Stimulated activated CD4-positive, alpha-beta T cell treated with anti-CD3 and anti-CD28 coated beads, Interleukin-4, amount 100 ng/mL, for 24 hours (primary cell): ENCODE measurements at regions not wholly inside any gene's neighbourhood (a gene's known extent, or its start where the extent isn't known, plus 50 kb on each side); places are given as distances from the start of the nearest gene placed in this dataset.
"Not testable (repeated sequence)": the region's sequence is repeated elsewhere in the genome, so short reads cannot be mapped to it uniquely, and the experiment has no call there.

Experiments
- DNase-seq: peaks from one replicate; pipeline ENCODE4 v3.0.0-alpha.2; 2020

GRCh38 chr14:53252141-53252540, 99.0 kb upstream of the DDHD1 start:
- no peak for DNase-seq

DNA sequence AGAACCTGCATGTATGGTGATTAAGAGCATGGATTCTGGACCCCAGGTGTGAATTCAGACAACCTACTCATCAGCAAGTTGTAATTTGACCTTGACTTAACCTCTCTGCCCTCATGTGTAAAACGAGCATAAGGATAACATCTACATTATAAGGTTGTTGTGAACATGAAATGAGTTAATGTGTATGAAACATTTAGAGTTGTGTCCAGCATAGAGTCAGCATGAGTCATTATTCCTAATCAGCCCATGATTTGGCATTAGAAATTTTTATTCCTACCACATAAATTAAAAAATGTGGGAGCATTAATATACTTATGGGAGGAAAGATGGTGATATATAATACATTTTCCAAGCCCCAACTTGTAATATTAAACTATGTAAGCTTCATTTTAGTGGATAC, 95.9 kb upstream of the DDHD1 start:
- no peak for DNase-seq

GRCh38 chr14:53247596-53248370, 94.7 kb upstream of the DDHD1 start:
- DNase-seq = no peak

- DNase-seq = not testable (repeated sequence)
Observed at GRCh38 chr14:53242898-53243297, 89.8 kb upstream of the DDHD1 start.

GRCh38 chr14:53237488-53237887, 84.4 kb upstream of the DDHD1 start:
- DNase-seq = no peak

DNA sequence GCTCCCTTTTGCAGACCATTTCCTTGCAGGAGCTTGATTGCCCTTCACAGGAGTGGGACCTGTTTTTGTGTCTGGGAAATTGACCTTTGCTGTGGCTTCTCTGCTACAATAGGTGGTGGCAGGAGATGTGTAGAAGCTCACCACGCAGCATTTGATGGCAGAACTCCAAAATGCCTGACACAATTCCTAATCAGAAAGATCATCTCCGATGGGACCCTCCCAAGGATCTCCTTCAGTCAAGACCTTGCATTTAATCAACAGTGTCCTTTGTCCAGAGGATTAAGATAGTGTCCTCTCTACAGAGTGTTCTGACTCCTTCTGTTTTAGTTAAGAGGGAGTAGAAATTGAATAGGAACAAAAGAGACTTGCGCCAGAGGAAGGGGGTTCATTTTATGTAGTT, 83.6 kb upstream of the DDHD1 start:
- DNase-seq = no peak

- no peak for DNase-seq
Observed at GRCh38 chr14:53231171-53231570, 78.0 kb upstream of the DDHD1 start.

GRCh38 chr14:53228966-53229365, 75.8 kb upstream of the DDHD1 start:
- no peak for DNase-seq

GRCh38 chr14:53227154-53227718, 74.1 kb upstream of the DDHD1 start:
- DNase-seq = no peak

- DNase-seq = no peak
Observed at GRCh38 chr14:53226553-53226952, 73.4 kb upstream of the DDHD1 start.

- DNase-seq = no peak
Observed at GRCh38 chr14:53220914-53221313, 67.8 kb upstream of the DDHD1 start.

- no peak for DNase-seq
Observed at GRCh38 chr14:53218161-53218560, 65.0 kb upstream of the DDHD1 start.

DNA sequence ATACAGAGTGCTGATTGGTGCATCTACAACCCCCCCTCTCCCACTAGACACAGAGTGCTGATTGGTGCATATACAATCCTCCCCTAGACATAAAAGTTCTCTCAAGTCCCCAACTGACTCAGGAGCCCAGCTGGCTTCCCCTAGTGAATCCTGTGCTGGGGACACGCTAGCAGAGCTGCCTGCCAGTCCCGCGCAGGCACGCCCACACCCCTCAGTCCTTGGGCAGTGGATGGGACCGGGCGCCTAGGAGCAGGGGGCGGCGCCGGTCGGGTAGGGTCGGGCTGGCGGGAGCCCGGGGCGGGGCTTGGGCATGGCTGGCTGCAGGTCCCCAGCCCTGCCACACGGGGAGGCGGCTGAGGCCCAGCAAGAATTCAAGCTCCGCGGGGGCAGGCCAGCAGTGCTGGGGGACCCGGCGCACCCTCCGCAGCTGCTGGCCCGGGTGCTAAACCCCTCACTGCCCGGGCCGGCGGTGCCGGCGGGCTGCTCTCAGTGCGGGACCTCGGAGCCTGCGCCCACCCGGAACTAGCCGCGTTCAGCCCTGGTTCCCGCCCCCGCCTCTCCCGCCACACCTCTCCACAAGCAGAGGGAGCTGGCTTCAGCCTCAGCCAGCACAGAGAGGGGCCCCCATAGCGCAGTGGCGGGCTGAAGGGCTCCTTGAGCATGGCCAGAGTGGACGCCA, 64.3 kb upstream of the DDHD1 start:
- DNase-seq = peak; percentile 74

DNA sequence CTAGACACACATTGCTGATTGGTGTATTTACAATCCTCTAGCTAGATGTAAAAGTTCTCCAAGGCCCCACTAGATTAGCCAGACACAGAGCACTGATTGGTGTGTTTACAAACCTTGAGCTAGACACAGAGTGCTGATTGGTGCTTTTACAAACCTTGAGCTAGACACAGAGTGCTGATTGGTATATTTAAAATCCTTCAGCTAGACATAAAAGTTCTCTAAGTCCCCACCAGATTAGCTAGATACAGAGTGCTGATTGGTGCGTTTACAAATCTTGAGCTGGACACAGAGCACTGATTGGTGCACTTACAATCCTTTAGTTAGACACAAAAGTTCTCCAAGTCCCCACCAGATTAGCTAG, 63.8 kb upstream of the DDHD1 start:
- not testable (repeated sequence) for DNase-seq

- not testable (repeated sequence) for DNase-seq
Observed at GRCh38 chr14:53216478-53216877, 63.4 kb upstream of the DDHD1 start.

- DNase-seq = no peak
Observed at GRCh38 chr14:53215101-53215500, 62.0 kb upstream of the DDHD1 start.

GRCh38 chr14:53214384-53214783, 61.3 kb upstream of the DDHD1 start:
- no peak for DNase-seq

DNA sequence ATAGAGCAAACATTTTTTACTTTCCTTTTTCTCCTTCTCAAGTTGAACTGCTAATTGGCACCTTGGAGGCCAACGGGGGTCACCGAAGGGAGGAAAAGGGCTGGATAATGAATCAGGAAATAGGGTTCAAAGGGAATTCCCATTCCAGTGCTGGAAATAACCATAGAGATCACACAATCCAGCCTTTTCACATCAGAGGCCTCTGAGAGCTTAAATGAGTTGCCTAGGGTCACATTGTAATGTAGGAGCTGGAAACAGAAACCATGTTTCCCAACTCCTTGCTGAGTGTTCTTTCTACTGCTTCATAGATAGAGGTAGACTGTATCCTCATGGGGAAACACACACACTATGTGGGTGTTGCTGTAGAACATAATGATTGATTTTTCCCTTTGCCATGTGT, 60.6 kb upstream of the DDHD1 start:
- DNase-seq = no peak

DNA sequence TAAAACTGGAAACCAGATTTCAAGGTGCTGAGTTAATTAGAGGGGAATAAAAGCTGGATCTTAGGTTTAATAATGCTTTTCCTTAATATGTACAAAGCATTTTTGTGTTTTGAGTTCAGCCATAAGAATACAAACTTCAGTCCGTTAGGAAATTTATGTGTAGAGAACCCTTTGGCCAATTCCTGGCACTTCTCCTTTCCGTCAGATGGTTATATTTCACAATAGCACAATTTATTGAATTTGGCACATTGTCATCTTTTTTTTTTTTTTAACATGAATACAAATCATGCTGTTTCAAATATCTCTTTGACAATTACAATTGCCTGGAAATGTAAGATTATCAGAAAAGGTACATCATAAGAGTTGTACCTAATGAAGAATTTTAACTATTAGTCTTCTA, 56.2 kb upstream of the DDHD1 start:
- DNase-seq = no peak
